SK-N-SH (cell line): ENCODE measurements at regions not wholly inside any gene's neighbourhood (a gene's known extent, or its start where the extent isn't known, plus 50 kb on each side); places are given as distances from the start of the nearest gene placed in this dataset.

Experiments
- JUND ChIP-seq: IDR thresholded peaks from 2 replicates; pipeline ENCODE4 v1.4.0; 2012
- SMC3 ChIP-seq: IDR thresholded peaks from 2 replicates; pipeline ENCODE4 v1.6.1; 2012; ENCODE audit warnings: low read depth, low read length, improper control_type of control experiment
- YY1 ChIP-seq: IDR thresholded peaks from 2 replicates; pipeline ENCODE4 v1.4.0; 2012; ENCODE audit warnings: low read depth, mild to moderate bottlenecking
- TF ChIP-seq, protein P1 (sequence below): fragments of 200-600 bp; sonication (generic); IDR thresholded peaks from 2 replicates; pipeline ENCODE4 v1.6.1; 2017; ENCODE audit warnings: antibody characterized with exemption, mild to moderate bottlenecking, moderate library complexity

DNA sequence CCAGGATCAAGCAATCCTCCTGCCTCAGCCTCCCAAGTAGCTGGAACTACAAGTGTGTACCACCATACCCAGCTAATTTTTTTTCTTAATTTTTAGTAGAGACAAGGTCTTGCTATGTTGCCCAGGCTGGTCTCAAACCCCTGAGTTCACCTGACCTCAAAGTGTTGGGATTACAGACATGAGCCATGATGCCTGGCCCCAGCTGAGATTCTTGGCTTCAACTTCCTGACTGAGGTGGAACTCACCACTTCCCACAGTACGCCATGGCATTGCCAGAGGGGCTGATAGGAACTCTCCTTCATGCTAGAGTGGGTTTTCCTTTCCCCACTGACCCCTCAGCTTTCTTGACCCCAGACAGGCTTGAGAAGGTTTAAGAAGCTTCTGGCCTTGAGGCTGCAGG lies 251.0 kb upstream of the CSF3R start:
- no peak for TF ChIP-seq SMC3
- TF ChIP-seq, protein P1, sequence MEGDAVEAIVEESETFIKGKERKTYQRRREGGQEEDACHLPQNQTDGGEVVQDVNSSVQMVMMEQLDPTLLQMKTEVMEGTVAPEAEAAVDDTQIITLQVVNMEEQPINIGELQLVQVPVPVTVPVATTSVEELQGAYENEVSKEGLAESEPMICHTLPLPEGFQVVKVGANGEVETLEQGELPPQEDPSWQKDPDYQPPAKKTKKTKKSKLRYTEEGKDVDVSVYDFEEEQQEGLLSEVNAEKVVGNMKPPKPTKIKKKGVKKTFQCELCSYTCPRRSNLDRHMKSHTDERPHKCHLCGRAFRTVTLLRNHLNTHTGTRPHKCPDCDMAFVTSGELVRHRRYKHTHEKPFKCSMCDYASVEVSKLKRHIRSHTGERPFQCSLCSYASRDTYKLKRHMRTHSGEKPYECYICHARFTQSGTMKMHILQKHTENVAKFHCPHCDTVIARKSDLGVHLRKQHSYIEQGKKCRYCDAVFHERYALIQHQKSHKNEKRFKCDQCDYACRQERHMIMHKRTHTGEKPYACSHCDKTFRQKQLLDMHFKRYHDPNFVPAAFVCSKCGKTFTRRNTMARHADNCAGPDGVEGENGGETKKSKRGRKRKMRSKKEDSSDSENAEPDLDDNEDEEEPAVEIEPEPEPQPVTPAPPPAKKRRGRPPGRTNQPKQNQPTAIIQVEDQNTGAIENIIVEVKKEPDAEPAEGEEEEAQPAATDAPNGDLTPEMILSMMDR = no peak
- TF ChIP-seq JUND = no peak
- TF ChIP-seq YY1 = no peak
